Nephron progenitor cell (in vitro differentiated cells): ENCODE measurements at regions not wholly inside any gene's neighbourhood (a gene's known extent, or its start where the extent isn't known, plus 50 kb on each side); places are given as distances from the start of the nearest gene placed in this dataset.

Experiments used
- DNase-seq: peaks from one replicate; pipeline ENCODE4 v3.0.0; 2021
- H3K27ac Mint-ChIP-seq: 2 replicates; pipeline ENCODE4 v1.8.0; 2021; ENCODE audit warnings: mild to moderate bottlenecking, moderate library complexity, mixed read lengths
- H3K27me3 Mint-ChIP-seq: 2 replicates; pipeline ENCODE4 v1.8.0; 2021; ENCODE audit warnings: mild to moderate bottlenecking, low read depth, mixed read lengths; ENCODE audit not compliant: poor library complexity
- H3K36me3 Mint-ChIP-seq: 2 replicates; pipeline ENCODE4 v1.8.0; 2021; ENCODE audit warnings: low read depth, mixed read lengths
- H3K4me1 Mint-ChIP-seq: 2 replicates; pipeline ENCODE4 v1.8.0; 2021; ENCODE audit warnings: mixed read lengths
- H3K4me3 Mint-ChIP-seq: 2 replicates; pipeline ENCODE4 v1.8.0; 2021; ENCODE audit warnings: mild to moderate bottlenecking, moderate library complexity, mixed read lengths
- H3K9me3 Mint-ChIP-seq: 2 replicates; pipeline ENCODE4 v1.8.0; 2021; ENCODE audit warnings: mild to moderate bottlenecking, moderate library complexity, mixed read lengths
- CTCF ChIP-seq: fragments of 200-600 bp; sonication (generic); IDR thresholded peaks from 2 replicates; pipeline ENCODE4 v1.5.0; 2021; ENCODE audit warnings: antibody characterized with exemption

GRCh38 chr10:107577221-107577620 lies 412.7 kb upstream of the SORCS1 start:
- DNase-seq = no peak
- H3K4me3 Mint-ChIP-seq = no peak overlapping the region
- H3K27me3 Mint-ChIP-seq = no peaks in the 10 kb centered on the region
- H3K27ac Mint-ChIP-seq = no peak overlapping the region
- H3K9me3 Mint-ChIP-seq = no peaks in the 10 kb centered on the region
- no peak for TF ChIP-seq CTCF
- no peaks in the 10 kb centered on the region for H3K4me1 Mint-ChIP-seq
- H3K36me3 Mint-ChIP-seq = no peaks in the 10 kb centered on the region

- TF ChIP-seq CTCF = no peak
- no peaks in the 10 kb centered on the region for H3K27me3 Mint-ChIP-seq
- no peaks in the 10 kb centered on the region for H3K36me3 Mint-ChIP-seq
- no peaks in the 10 kb centered on the region for H3K9me3 Mint-ChIP-seq
- H3K4me1 Mint-ChIP-seq = no peaks in the 10 kb centered on the region
- no peak for DNase-seq
- H3K4me3 Mint-ChIP-seq = no peak overlapping the region
- H3K27ac Mint-ChIP-seq = no peak overlapping the region
Observed at GRCh38 chr10:107576746-107577145, 412.2 kb upstream of the SORCS1 start.

DNA sequence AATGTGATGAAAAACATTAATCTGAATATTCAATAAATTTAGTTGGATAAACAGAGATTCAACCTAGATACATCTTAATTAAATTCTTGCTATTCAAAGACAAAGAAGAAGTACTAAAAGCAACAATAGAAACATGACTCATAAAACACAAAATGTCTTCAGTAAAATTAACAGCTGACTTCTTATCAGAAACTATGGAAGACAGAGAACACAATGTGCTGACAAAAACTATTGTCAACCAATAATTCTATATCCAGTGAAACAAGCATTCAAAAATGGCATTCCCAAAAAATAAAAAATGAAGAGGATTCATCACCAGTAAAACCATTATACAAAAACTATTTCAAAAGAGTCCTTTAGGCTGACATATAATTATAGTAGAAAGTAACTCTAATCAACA lies 400.5 kb upstream of the SORCS1 start:
- no peaks in the 10 kb centered on the region for H3K4me1 Mint-ChIP-seq
- DNase-seq = no peak
- no peak overlapping the region for H3K27ac Mint-ChIP-seq
- peaks cover 6% of the 10 kb centered on the region for H3K36me3 Mint-ChIP-seq
- no peak for TF ChIP-seq CTCF
- no peak overlapping the region for H3K4me3 Mint-ChIP-seq
- peaks cover 3% of the 10 kb centered on the region for H3K27me3 Mint-ChIP-seq
- H3K9me3 Mint-ChIP-seq = peaks cover 37% of the 10 kb centered on the region

DNA sequence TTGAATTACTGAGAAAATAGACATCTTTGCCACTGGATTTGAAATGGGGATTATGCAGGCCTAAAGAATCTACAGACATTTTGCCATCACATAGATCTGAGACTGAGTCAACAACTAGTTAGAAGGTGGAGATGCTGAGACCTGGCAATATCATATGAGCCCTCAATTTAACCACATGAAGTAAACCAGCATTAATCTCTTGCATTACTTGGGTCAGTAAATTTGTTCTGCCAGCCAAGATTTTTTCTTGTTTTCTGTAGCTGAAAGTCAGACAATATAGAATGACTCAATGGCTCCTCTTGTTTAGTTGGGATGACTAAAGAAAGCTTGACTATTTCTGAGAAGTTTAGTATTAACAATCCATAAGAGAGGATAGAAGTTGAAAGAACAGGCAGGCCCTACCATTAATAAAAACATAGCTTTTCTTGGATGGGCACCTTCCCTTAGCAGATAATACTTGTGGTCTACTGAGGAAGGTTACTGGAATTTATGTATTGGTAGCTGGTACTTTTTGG lies 396.7 kb upstream of the SORCS1 start:
- H3K36me3 Mint-ChIP-seq = no peaks in the 10 kb centered on the region
- H3K9me3 Mint-ChIP-seq = peaks cover 7% of the 10 kb centered on the region
- no peak overlapping the region for H3K27ac Mint-ChIP-seq
- DNase-seq = no peak
- H3K4me1 Mint-ChIP-seq = no peaks in the 10 kb centered on the region
- no peak overlapping the region for H3K4me3 Mint-ChIP-seq
- no peak for TF ChIP-seq CTCF
- H3K27me3 Mint-ChIP-seq = peaks cover 3% of the 10 kb centered on the region

DNA sequence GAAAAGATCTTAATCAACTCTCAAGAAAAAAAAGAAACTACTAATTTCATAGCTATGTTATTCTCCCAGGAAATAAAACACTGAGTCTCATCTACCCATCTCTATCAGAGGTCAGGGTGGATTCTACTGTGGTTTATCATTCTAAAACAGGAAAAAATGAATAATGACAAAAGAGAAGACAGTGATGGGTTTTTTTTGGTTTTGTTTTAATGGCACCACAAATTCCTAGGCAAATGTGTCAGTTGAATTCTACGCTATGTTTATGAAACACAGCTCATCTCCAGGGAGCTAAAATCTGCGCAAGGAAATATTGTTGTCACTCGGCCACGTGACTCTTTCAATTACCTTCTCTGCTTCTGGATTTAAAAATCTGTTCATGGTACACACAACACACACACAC lies 393.4 kb upstream of the SORCS1 start:
- no peak overlapping the region for H3K27ac Mint-ChIP-seq
- no peaks in the 10 kb centered on the region for H3K4me1 Mint-ChIP-seq
- TF ChIP-seq CTCF = no peak
- peaks cover 3% of the 10 kb centered on the region for H3K27me3 Mint-ChIP-seq
- no peaks in the 10 kb centered on the region for H3K9me3 Mint-ChIP-seq
- no peak overlapping the region for H3K4me3 Mint-ChIP-seq
- H3K36me3 Mint-ChIP-seq = no peaks in the 10 kb centered on the region
- DNase-seq = no peak

DNA sequence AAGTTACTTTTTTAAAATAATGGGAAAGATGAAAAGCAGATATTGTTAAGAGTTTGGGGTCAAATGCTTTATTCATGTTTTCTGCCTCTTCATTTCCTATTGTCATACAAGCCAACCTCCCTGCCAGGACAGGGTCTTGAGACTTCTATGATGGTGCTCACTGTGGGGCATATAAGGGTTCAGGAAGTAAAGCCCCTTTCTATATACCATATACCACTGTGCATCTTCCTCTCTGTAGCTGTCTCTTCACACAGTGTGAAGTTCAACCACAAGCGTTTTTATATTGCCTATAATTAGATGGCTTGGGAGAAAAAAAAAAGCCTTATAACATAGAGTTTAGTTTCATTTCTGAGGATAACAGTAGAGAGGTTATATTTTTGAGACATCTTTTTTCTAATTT lies 389.8 kb upstream of the SORCS1 start:
- DNase-seq = no peak
- H3K27me3 Mint-ChIP-seq = no peaks in the 10 kb centered on the region
- TF ChIP-seq CTCF = no peak
- H3K36me3 Mint-ChIP-seq = no peaks in the 10 kb centered on the region
- H3K27ac Mint-ChIP-seq = no peak overlapping the region
- H3K4me3 Mint-ChIP-seq = no peak overlapping the region
- H3K9me3 Mint-ChIP-seq = peaks cover 15% of the 10 kb centered on the region
- no peaks in the 10 kb centered on the region for H3K4me1 Mint-ChIP-seq
